HepG2 (cell line): ENCODE measurements at regions not wholly inside any gene's neighbourhood (a gene's known extent, or its start where the extent isn't known, plus 50 kb on each side); places are given as distances from the start of the nearest gene placed in this dataset.

Experiments
- ATAC-seq: fragments of 200-7000 bp; cut with Tn5 transposase; 3 replicates; pipeline ENCODE4 v1.9.1; 2020; ENCODE audit warnings: mild to moderate bottlenecking, moderate library complexity
- BruUV-seq: library from RNA; stranded (reverse); fragments of 400-500 nt; replicated peaks from 2 replicates; lab custom pipeline; 2021; lab: Mats Ljungman, UMichigan
- CTCF ChIA-PET: fragments of 300-600 bp; formaldehyde crosslinking; extraction: SDS; loops from one replicate; lab custom pipeline; 2021; ENCODE audit warnings: low total read pairs, inconsistent platforms, low intra/inter-chr PET ratio; lab: Yijun Ruan, JAX
- POLR2A ChIA-PET: fragments of 350-600 bp; sonication (Branson Sonifier 250); formaldehyde crosslinking; loops from one replicate; lab custom pipeline; 2020; ENCODE audit warnings: antibody characterized with exemption, inconsistent platforms; lab: Yijun Ruan, JAX
- DNase-seq: peaks from one replicate; pipeline ENCODE4 v3.0.0-alpha.2; 2015; ENCODE audit warnings: low spot score
- FAIRE-seq: peaks from 3 replicates; lab custom pipeline; 2011; peaks lifted over from hg19 to GRCh38; lab: Jason Lieb, UNC
- H2AFZ ChIP-seq: one replicate; pipeline ENCODE4 v1.6.1; 2011; ENCODE audit warnings: low read length, inconsistent platforms
- H3K27ac ChIP-seq: fragments of 300-600 bp; 3 replicates; pipeline ENCODE4 v1.8.0; 2011; ENCODE audit warnings: mixed run types, mild to moderate bottlenecking, mixed read lengths, low read length, inconsistent platforms; ENCODE audit not compliant: insufficient read depth; ENCODE audit errors: extremely low read length
- H3K27me3 ChIP-seq, 2 experiments: fragments of 200-600 bp in 1 of 2; 2 replicates in 1 of 2; 3 replicates in 1 of 2; pipeline versions ENCODE4 v1.6.0 to v1.8.0; 2011; ENCODE audit warnings: low read length in 2 of 2, mild to moderate bottlenecking in 2 of 2, moderate library complexity in 2 of 2, inconsistent platforms in 1 of 2; ENCODE audit not compliant: insufficient read depth in 2 of 2, control insufficient read depth in 1 of 2
- H3K36me3 ChIP-seq, 2 experiments: fragments of 200-600 bp in 1 of 2; replicated peaks in 1 of 2; 2 replicates in 1 of 2; 3 replicates in 1 of 2; pipeline versions ENCODE4 v1.5.1 to v1.8.0; 2011; ENCODE audit warnings: low read length in 2 of 2, inconsistent platforms in 1 of 2; ENCODE audit not compliant: insufficient read depth in 2 of 2, control insufficient read depth in 1 of 2
- H3K4me1 ChIP-seq: 2 replicates; pipeline ENCODE4 v1.5.1; 2012; ENCODE audit warnings: low read length, inconsistent platforms; ENCODE audit not compliant: insufficient read depth
- H3K4me2 ChIP-seq: 2 replicates; pipeline ENCODE4 v1.6.0; 2011; ENCODE audit warnings: low read depth, low read length, inconsistent platforms
- H3K4me3 ChIP-seq, 3 experiments: fragments of 200-600 bp in 1 of 3; sonication (generic), shearing (Covaris generic) in 1 of 3; replicated peaks in 1 of 3; 2 replicates each; pipeline ENCODE4 v1.5.1; 2011 to 2016; ENCODE audit warnings: low read length in 3 of 3, inconsistent platforms in 2 of 3, low read depth in 2 of 3, mild to moderate bottlenecking in 2 of 3, control low read depth in 1 of 3, mixed read lengths in 1 of 3; ENCODE audit not compliant: insufficient read depth in 1 of 3
- H3K79me2 ChIP-seq: one replicate; pipeline ENCODE4 v1.6.1; 2011; ENCODE audit warnings: low read length, inconsistent platforms; ENCODE audit not compliant: insufficient read depth
- H3K9ac ChIP-seq: 2 replicates; pipeline ENCODE4 v1.6.0; 2011; ENCODE audit warnings: mild to moderate bottlenecking, low read depth, low read length, inconsistent platforms; ENCODE audit not compliant: insufficient read depth
- H3K9me3 ChIP-seq: 2 replicates; pipeline ENCODE4 v1.5.1; 2012; ENCODE audit warnings: mild to moderate bottlenecking, low read length
- H4K20me1 ChIP-seq: 2 replicates; pipeline ENCODE4 v1.6.0; 2011; ENCODE audit warnings: inconsistent platforms, mild to moderate bottlenecking, low read length, moderate library complexity; ENCODE audit not compliant: insufficient read depth
- FOXO1 ChIP-seq: sonication (generic); formaldehyde crosslinking; IDR thresholded peaks from 2 replicates; pipeline ENCODE4 v1.4.0; 2020; ENCODE audit warnings: missing genetic modification reagents
- IKZF4 ChIP-seq: sonication (generic); formaldehyde crosslinking; IDR thresholded peaks from 2 replicates; pipeline ENCODE4 v1.5.1; 2020; ENCODE audit warnings: borderline replicate concordance, mild to moderate bottlenecking, low read depth, missing genetic modification reagents; ENCODE audit errors: not compliant biosample characterization
- IRF2 ChIP-seq: IDR thresholded peaks from 2 replicates; pipeline ENCODE4 v1.6.1; 2018; ENCODE audit warnings: missing genetic modification reagents, missing compliant biosample characterization
- LCORL ChIP-seq, 2 experiments: fragments of 450-650 bp in 1 of 2; sonication (generic) in 1 of 2; formaldehyde crosslinking in 1 of 2; IDR thresholded peaks; 2 replicates each; pipeline versions ENCODE4 v1.5.0 to v1.6.1; 2017 to 2020; ENCODE audit warnings: antibody characterized with exemption in 1 of 2, missing genetic modification reagents in 1 of 2
- NFKB2 ChIP-seq: sonication (generic); formaldehyde crosslinking; IDR thresholded peaks from 2 replicates; pipeline ENCODE4 v1.4.0; 2020; ENCODE audit warnings: missing genetic modification reagents, borderline replicate concordance
- RFX1 ChIP-seq: fragments of 450-650 bp; IDR thresholded peaks from 2 replicates; pipeline ENCODE4 v1.6.1; 2017
- SNRNP70 ChIP-seq: fragments of 200-400 bp; formaldehyde crosslinking; IDR thresholded peaks from 2 replicates; pipeline ENCODE4 v1.6.1; 2017; ENCODE audit warnings: mild to moderate bottlenecking, low read depth, low read length, moderate library complexity
- ZNF274 ChIP-seq: sonication (generic); formaldehyde crosslinking; IDR thresholded peaks from 2 replicates; pipeline ENCODE4 v1.5.1; 2020; ENCODE audit warnings: mild to moderate bottlenecking, missing genetic modification reagents
- ZNF614 ChIP-seq: IDR thresholded peaks from 2 replicates; pipeline ENCODE4 v1.6.1; 2018; ENCODE audit warnings: missing biosample characterization, missing genetic modification reagents, inconsistent platforms, borderline replicate concordance
- WGBS: methylation state at CpG from one replicate; pipeline ENCODE4 v1.1.6; 2017; ENCODE audit warnings: low lambda C conversion rate; 5-methylcytosine and 5-hydroxymethylcytosine counted together
- in situ Hi-C: cut with HindIII; loops from 2 replicates; pipeline ENCODE4 v1.10.0; 2017; ENCODE audit warnings: low pct_unique_long_range_greater_than_20kb; ENCODE audit not compliant: extremely low pct_ligation_motif_present
- intact Hi-C: fragments of 100-400 bp; cut with micrococcal nuclease; formaldehyde crosslinking; loops from one replicate; pipeline ENCODE4 v1.10.0; 2022; ENCODE audit not compliant: unreplicated experiment
- TF ChIP-seq, protein P1 (sequence below): IDR thresholded peaks from 2 replicates; pipeline ENCODE4 v1.6.1; 2016; ENCODE audit warnings: missing genetic modification reagents, missing compliant biosample characterization
- TF ChIP-seq, protein P2 (sequence below): sonication (generic); formaldehyde crosslinking; IDR thresholded peaks from 2 replicates; pipeline ENCODE4 v1.5.0; 2020; ENCODE audit warnings: mild to moderate bottlenecking, missing genetic modification reagents

- Histone ChIP-seq H3K27me3 (no peaks in the 10 kb centered on the region), H3K4me3 (no peak overlapping the region), H3K4me2 (no peak overlapping the region), H3K36me3 (no peaks in the 10 kb centered on the region; a peak in 1 of 5 replicates), H3K9ac (no peak overlapping the region), H3K79me2 (peaks cover 61% of the 10 kb centered on the region), H3K27ac (no peak overlapping the region), H2AFZ (no peak overlapping the region), H4K20me1 (no peaks in the 10 kb centered on the region), H3K4me1 (peaks cover 28% of the 10 kb centered on the region), H3K9me3 (no peaks in the 10 kb centered on the region)
- WGBS, result 97% methylated on average over 3 of the region's 3 CpGs
- intact Hi-C loops, result no loop called here
- in situ Hi-C loops, result no loop called here
- ChIA-PET POLR2A (no interaction called here), CTCF (no interaction called here)
- FAIRE-seq (no peak), DNase-seq (no peak), ATAC-seq (no peak)
- no peak for TF ChIP-seq SNRNP70
- TF ChIP-seq ZNF614, result no peak
- TF ChIP-seq IKZF4 (CRISPR knock-in tag), result no peak
- TF ChIP-seq, protein P1, sequence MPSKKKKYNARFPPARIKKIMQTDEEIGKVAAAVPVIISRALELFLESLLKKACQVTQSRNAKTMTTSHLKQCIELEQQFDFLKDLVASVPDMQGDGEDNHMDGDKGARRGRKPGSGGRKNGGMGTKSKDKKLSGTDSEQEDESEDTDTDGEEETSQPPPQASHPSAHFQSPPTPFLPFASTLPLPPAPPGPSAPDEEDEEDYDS (CRISPR knock-in tag), result no peak
- no peak for TF ChIP-seq IRF2 (CRISPR knock-in tag)
- BruUV-seq, result no TSS peak
Measured at GRCh38 chr14:71331403-71331802, 424.1 kb downstream of the PCNX1 start.

- no TSS peak for BruUV-seq
- POLR2A ChIA-PET, result no interaction called here
Measured at GRCh38 chr14:71332476-71332875, 425.2 kb downstream of the PCNX1 start.

More at GRCh38 chr14:71332476-71332875, 425.2 kb downstream of the PCNX1 start:
- Histone ChIP-seq H2AFZ (no peak overlapping the region), H3K4me2 (no peak overlapping the region), H3K4me1 (peaks cover 37% of the 10 kb centered on the region), H3K9me3 (no peaks in the 10 kb centered on the region), H3K27me3 (no peaks in the 10 kb centered on the region), H3K4me3 (no peak overlapping the region), H3K36me3 (no peaks in the 10 kb centered on the region; a peak in 1 of 5 replicates), H3K79me2 (peaks cover 68% of the 10 kb centered on the region), H4K20me1 (no peaks in the 10 kb centered on the region), H3K9ac (no peak overlapping the region), H3K27ac (no peak overlapping the region)
- ATAC-seq, result no peak
- TF ChIP-seq ZNF274 (CRISPR knock-in tag), result no peak
- no peak for TF ChIP-seq RFX1
- TF ChIP-seq LCORL (IDR thresholded peaks at IDR 0.05), result no peak
- no peak for TF ChIP-seq LCORL (CRISPR knock-in tag; IDR thresholded peaks at IDR 0.05)
- no peak for TF ChIP-seq FOXO1
- TF ChIP-seq, protein P2, sequence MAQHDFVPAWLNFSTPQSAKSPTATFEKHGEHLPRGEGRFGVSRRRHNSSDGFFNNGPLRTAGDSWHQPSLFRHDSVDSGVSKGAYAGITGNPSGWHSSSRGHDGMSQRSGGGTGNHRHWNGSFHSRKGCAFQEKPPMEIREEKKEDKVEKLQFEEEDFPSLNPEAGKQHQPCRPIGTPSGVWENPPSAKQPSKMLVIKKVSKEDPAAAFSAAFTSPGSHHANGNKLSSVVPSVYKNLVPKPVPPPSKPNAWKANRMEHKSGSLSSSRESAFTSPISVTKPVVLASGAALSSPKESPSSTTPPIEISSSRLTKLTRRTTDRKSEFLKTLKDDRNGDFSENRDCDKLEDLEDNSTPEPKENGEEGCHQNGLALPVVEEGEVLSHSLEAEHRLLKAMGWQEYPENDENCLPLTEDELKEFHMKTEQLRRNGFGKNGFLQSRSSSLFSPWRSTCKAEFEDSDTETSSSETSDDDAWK (CRISPR knock-in tag), result no peak
- TF ChIP-seq NFKB2, result no peak
- in situ Hi-C loops (no loop called here), intact Hi-C loops (no loop called here)
- CTCF ChIA-PET, result no interaction called here
- no peak for FAIRE-seq
- DNase-seq, result no peak
